A549 (cell line): ENCODE measurements at regions not wholly inside any gene's neighbourhood (a gene's known extent, or its start where the extent isn't known, plus 50 kb on each side); places are given as distances from the start of the nearest gene placed in this dataset.

Experiments
- ATAC-seq, 2 experiments: fragments of 200-7000 bp in 1 of 2; fragments of >200 bp in 1 of 2; cut with Nextera tagmentation in 1 of 2; cut with Tn5 transposase in 1 of 2; 3 replicates each; pipeline versions ENCODE4 v1.8.0 to v1.9.1; 2018 to 2020; ENCODE audit warnings: mild to moderate bottlenecking in 1 of 2, moderate library complexity in 1 of 2
- CTCF ChIA-PET: fragments of 300-600 bp; sonication (Branson Sonifier 250); formaldehyde crosslinking; extraction: SDS; loops from one replicate; lab custom pipeline; 2021; ENCODE audit warnings: antibody characterized with exemption, inconsistent platforms; lab: Yijun Ruan, JAX
- POLR2A ChIA-PET: fragments of 350-600 bp; formaldehyde crosslinking; extraction: SDS; loops from one replicate; lab custom pipeline; 2021; ENCODE audit warnings: antibody characterized with exemption, inconsistent platforms; lab: Yijun Ruan, JAX
- DNase-seq, 2 experiments: peaks; one replicate each; pipeline versions ENCODE4 v3.0.0 to v3.0.0-alpha.2; 2011 to 2016; ENCODE audit warnings: low read depth in 1 of 2, low spot score in 1 of 2
- FAIRE-seq: peaks from 2 replicates; lab custom pipeline; 2011; peaks lifted over from hg19 to GRCh38; lab: Jason Lieb, UNC
- H3K27ac ChIP-seq, 2 experiments: fragments of >200 bp; sonication (Bioruptor Twin); formaldehyde crosslinking; 3 replicates each; pipeline ENCODE4 v1.5.1; 2016 to 2017
- H3K4me1 ChIP-seq: fragments of >200 bp; sonication (Bioruptor Twin); formaldehyde crosslinking; 3 replicates; pipeline ENCODE4 v1.6.1; 2016
- H3K4me2 ChIP-seq: fragments of >200 bp; sonication (Bioruptor Twin); formaldehyde crosslinking; 3 replicates; pipeline ENCODE4 v1.6.1; 2016
- H3K4me3 ChIP-seq: fragments of >200 bp; sonication (Bioruptor Twin); formaldehyde crosslinking; 3 replicates; pipeline ENCODE4 v1.5.1; 2016
- H3K9me3 ChIP-seq: fragments of >200 bp; sonication (Bioruptor Twin); formaldehyde crosslinking; 3 replicates; pipeline ENCODE4 v1.6.1; 2016
- BHLHE40 ChIP-seq: IDR thresholded peaks from 2 replicates; pipeline ENCODE4 v1.6.1; 2012; ENCODE audit warnings: low read depth, low read length, inconsistent platforms
- CTCF ChIP-seq: fragments of >200 bp; sonication (Bioruptor Twin); formaldehyde crosslinking; IDR thresholded peaks from 3 replicates; pipeline ENCODE4 v1.5.1; 2016
- EHMT2 ChIP-seq: fragments of 200-600 bp; sonication (generic); IDR thresholded peaks from 2 replicates; pipeline ENCODE4 v1.6.1; 2016; ENCODE audit warnings: antibody characterized with exemption, low read depth, mild to moderate bottlenecking, moderate library complexity
- FOXS1 ChIP-seq: fragments of 250-450 bp; sonication (Bioruptor Pico); IDR thresholded peaks from 2 replicates; pipeline ENCODE4 v1.5.0; 2020; ENCODE audit warnings: mild to moderate bottlenecking, moderate library complexity
- GATA3 ChIP-seq: IDR thresholded peaks from 2 replicates; pipeline ENCODE4 v1.6.1; 2012; ENCODE audit warnings: borderline replicate concordance
- HDAC2 ChIP-seq: fragments of 200-600 bp; sonication (generic); IDR thresholded peaks from 2 replicates; pipeline ENCODE4 v1.6.1; 2016
- HEYL ChIP-seq: fragments of 250-450 bp; sonication (Bioruptor Pico); IDR thresholded peaks from 2 replicates; pipeline ENCODE4 v1.8.0; 2021; ENCODE audit warnings: mild to moderate bottlenecking, moderate library complexity
- HOXB13 ChIP-seq: fragments of 250-450 bp; sonication (Bioruptor Pico); IDR thresholded peaks from 2 replicates; pipeline ENCODE4 v1.5.0; 2020; ENCODE audit warnings: low read depth, mild to moderate bottlenecking, moderate library complexity
- HOXB5 ChIP-seq: fragments of 250-450 bp; sonication (Bioruptor Pico); IDR thresholded peaks from 2 replicates; pipeline ENCODE4 v1.5.0; 2020; ENCODE audit warnings: mild to moderate bottlenecking, moderate library complexity
- JUN ChIP-seq, 2 experiments: fragments of >200 bp; sonication (Bioruptor Twin); formaldehyde crosslinking; IDR thresholded peaks; 2 replicates in 1 of 2; 3 replicates in 1 of 2; pipeline ENCODE4 v1.6.1; 2016 to 2017
- JUNB ChIP-seq: fragments of >200 bp; sonication (Bioruptor Twin); formaldehyde crosslinking; IDR thresholded peaks from 2 replicates; pipeline ENCODE4 v1.6.1; 2016
- KDM1A ChIP-seq: fragments of 200-600 bp; sonication (generic); IDR thresholded peaks from 2 replicates; pipeline ENCODE4 v1.6.1; 2016; ENCODE audit warnings: low read depth, mild to moderate bottlenecking
- MAZ ChIP-seq: fragments of 150-350 bp; IDR thresholded peaks from 2 replicates; pipeline ENCODE4 v1.6.1; 2014; ENCODE audit warnings: antibody characterized with exemption, low read depth, low read length, borderline replicate concordance
- MYC ChIP-seq: IDR thresholded peaks from 2 replicates; pipeline ENCODE4 v1.6.1; 2012; ENCODE audit warnings: mild to moderate bottlenecking, inconsistent platforms, low read length, improper control_type of control experiment, borderline replicate concordance
- NFE2L2 ChIP-seq: fragments of 150-350 bp; conservative IDR thresholded peaks from 2 replicates; pipeline ENCODE4 v1.6.1; 2014; ENCODE audit warnings: low read length
- NPAS2 ChIP-seq: fragments of 250-450 bp; sonication (Bioruptor Pico); IDR thresholded peaks from 2 replicates; pipeline ENCODE4 v1.8.0; 2022; ENCODE audit warnings: mild to moderate bottlenecking, moderate library complexity, borderline replicate concordance
- PBX3 ChIP-seq: IDR thresholded peaks from 2 replicates; pipeline ENCODE4 v1.6.1; 2012
- PHF8 ChIP-seq: fragments of 200-600 bp; sonication (generic); IDR thresholded peaks from 2 replicates; pipeline ENCODE4 v1.6.1; 2016; ENCODE audit warnings: low read depth, mild to moderate bottlenecking, antibody characterized with exemption, moderate library complexity, borderline replicate concordance
- RCOR1 ChIP-seq: fragments of 150-350 bp; IDR thresholded peaks from 2 replicates; pipeline ENCODE4 v1.6.1; 2014; ENCODE audit warnings: antibody characterized with exemption, low read length, low read depth
- SMC3 ChIP-seq: fragments of >200 bp; sonication (Bioruptor Twin); formaldehyde crosslinking; IDR thresholded peaks from 3 replicates; pipeline ENCODE4 v1.6.1; 2018; ENCODE audit warnings: inconsistent platforms
- SREBF2 ChIP-seq: fragments of 450-650 bp; IDR thresholded peaks from 2 replicates; pipeline ENCODE4 v1.6.1; 2014; ENCODE audit warnings: mild to moderate bottlenecking, moderate library complexity
- USF2 ChIP-seq: fragments of 450-650 bp; IDR thresholded peaks from 2 replicates; pipeline ENCODE4 v1.6.1; 2014; ENCODE audit warnings: antibody characterized with exemption
- ZC3H11A ChIP-seq: fragments of 450-650 bp; IDR thresholded peaks from 2 replicates; pipeline ENCODE4 v1.6.1; 2014; ENCODE audit warnings: antibody characterized with exemption, mild to moderate bottlenecking
- ZFP36 ChIP-seq: fragments of 450-650 bp; IDR thresholded peaks from 2 replicates; pipeline ENCODE4 v1.6.1; 2014; ENCODE audit warnings: borderline replicate concordance; ENCODE audit not compliant: partially characterized antibody
- WGBS: methylation state at CpG from one replicate; pipeline ENCODE4 v1.1.6; 2017; ENCODE audit errors: missing lambda C conversion rate; 5-methylcytosine and 5-hydroxymethylcytosine counted together

GRCh38 chr9:103362986-103363385 lies 367.9 kb downstream of the CYLC2 start:
- ATAC-seq (no peak), DNase-seq (no peak), FAIRE-seq (no peak)
- TF ChIP-seq RCOR1 (no peak), MAZ (no peak), JUN (IDR thresholded peaks at IDR 0.05) (no peak), GATA3 (no peak), CTCF (no peak)
- Histone ChIP-seq H3K4me1 (no peaks in the 10 kb centered on the region), H3K4me3 (no peak overlapping the region), H3K9me3 (no peaks in the 10 kb centered on the region), H3K4me2 (no peak overlapping the region), H3K27ac (no peak overlapping the region)
- POLR2A ChIA-PET = no interaction called here
- CTCF ChIA-PET = interaction anchor here (0.6 kb wide), 1 partner anchor 233 kb away, joined by 3 read pairs; no protein-coding TSS in a partner anchor

GRCh38 chr9:103364753-103365152 lies 369.6 kb downstream of the CYLC2 start:
- ATAC-seq (no peak), FAIRE-seq (no peak), DNase-seq (peak in 1 of 2 experiments; percentile 18)
- Histone ChIP-seq H3K4me1 (no peaks in the 10 kb centered on the region), H3K9me3 (no peaks in the 10 kb centered on the region), H3K4me3 (no peak overlapping the region), H3K27ac (no peak overlapping the region), H3K4me2 (no peak overlapping the region)
- TF ChIP-seq HDAC2 (no peak), BHLHE40 (no peak), HOXB5 (CRISPR knock-in tag) (no peak), USF2 (no peak), SMC3 (no peak), NFE2L2 (no peak), HEYL (CRISPR knock-in tag) (no peak), ZC3H11A (no peak; the same call in 1 of the 2 replicates), PHF8 (no peak), ZFP36 (no peak), NPAS2 (CRISPR knock-in tag) (no peak), EHMT2 (no peak), MYC (no peak), KDM1A (no peak), JUNB (no peak), HOXB13 (no peak), FOXS1 (no peak), SREBF2 (no peak)
- WGBS = 12% methylated on average over 2 of the region's 2 CpGs
- ChIA-PET CTCF (no interaction called here), POLR2A (no interaction called here)

GRCh38 chr9:103371152-103371551 lies 376.0 kb downstream of the CYLC2 start:
- Histone ChIP-seq H3K27ac (no peak overlapping the region), H3K4me3 (no peak overlapping the region), H3K4me2 (no peak overlapping the region), H3K4me1 (no peaks in the 10 kb centered on the region), H3K9me3 (no peaks in the 10 kb centered on the region)
- ATAC-seq (no peak), DNase-seq (no peak), FAIRE-seq (no peak)
- CTCF ChIA-PET = no interaction called here
- WGBS = 88% methylated on average over 5 of the region's 5 CpGs
- POLR2A ChIA-PET = no interaction called here
- TF ChIP-seq PBX3 (no peak), ZFP36 (no peak)
